OCI-LY3 (cell line): ENCODE measurements at regions not wholly inside any gene's neighbourhood (a gene's known extent, or its start where the extent isn't known, plus 50 kb on each side); places are given as distances from the start of the nearest gene placed in this dataset.

ENCODE experiments used
- H2AFZ ChIP-seq: fragments of 200-600, 300-600 bp; shearing (Covaris generic); 2 replicates; pipeline ENCODE4 v1.6.0; 2014; ENCODE audit warnings: antibody characterized with exemption, low read depth, low read length
- H3K27ac ChIP-seq: fragments of 200-600, 300-600 bp; sonication (generic); 2 replicates; pipeline ENCODE4 v1.5.1; 2014; ENCODE audit warnings: mild to moderate bottlenecking, low read length, moderate library complexity, mixed read lengths
- H3K27me3 ChIP-seq: fragments of 200-600, 300-600 bp; sonication (generic); 2 replicates; pipeline ENCODE4 v1.6.1; 2014; ENCODE audit warnings: low read depth, low read length, mixed read lengths
- H3K36me3 ChIP-seq: fragments of 200-600, 300-600 bp; sonication (generic); replicated peaks from 2 replicates; pipeline ENCODE3; 2014; ENCODE audit warnings: low read depth, low read length, mixed read lengths
- H3K4me1 ChIP-seq: fragments of 300-600, 200-600 bp; sonication (generic); 2 replicates; pipeline ENCODE4 v1.6.1; 2014; ENCODE audit warnings: low read length, mixed read lengths
- H3K4me2 ChIP-seq: fragments of 200-600, 300-600 bp; sonication (generic); 2 replicates; pipeline ENCODE4 v1.6.1; 2014; ENCODE audit warnings: low read length, mixed read lengths
- H3K4me3 ChIP-seq: fragments of 300-600, 200-600 bp; sonication (generic); 2 replicates; pipeline ENCODE4 v1.5.1; 2014; ENCODE audit warnings: antibody characterized with exemption, mild to moderate bottlenecking, low read length, moderate library complexity
- H3K79me2 ChIP-seq: fragments of 300-600, 200-600 bp; shearing (Covaris generic); 2 replicates; pipeline ENCODE4 v1.6.1; 2014; ENCODE audit warnings: mild to moderate bottlenecking, low read length, mixed read lengths
- H3K9ac ChIP-seq: fragments of 300-600, 200-600 bp; shearing (Covaris generic); 2 replicates; pipeline ENCODE4 v1.6.0; 2014; ENCODE audit warnings: mild to moderate bottlenecking, low read length, moderate library complexity
- H3K9me3 ChIP-seq: fragments of 200-600, 300-600 bp; shearing (Covaris generic); 2 replicates; pipeline ENCODE4 v1.6.1; 2014; ENCODE audit warnings: low read length, mixed read lengths; ENCODE audit not compliant: insufficient read depth
- H4K20me1 ChIP-seq: fragments of 200-600, 300-600 bp; sonication (generic); 2 replicates; pipeline ENCODE4 v1.6.1; 2016; ENCODE audit warnings: low read length, mixed read lengths; ENCODE audit not compliant: insufficient read depth
- CTCF ChIP-seq: fragments of 200-600, 300-600 bp; sonication (generic); IDR thresholded peaks from 2 replicates; pipeline ENCODE4 v1.5.1; 2014; ENCODE audit warnings: antibody characterized with exemption, low read length, low read depth
- EZH2phosphoT487 ChIP-seq: fragments of 200-600 bp; shearing (Covaris generic); IDR thresholded peaks from 2 replicates; pipeline ENCODE4 v1.6.1; 2018; ENCODE audit warnings: antibody characterized with exemption, mixed run types, low read depth

GRCh38 chr13:50236898-50237318, 221.7 kb downstream of the KCNRG start:
- no peaks in the 10 kb centered on the region; the same call in 1 of the 2 replicates for H3K27me3 ChIP-seq
- H3K27ac ChIP-seq: peak overlapping the region; percentile 88
- H3K4me2 ChIP-seq: peak overlapping the region; percentile 95
- H2AFZ ChIP-seq: no peak overlapping the region
- peak overlapping the region; percentile 71 for H3K9ac ChIP-seq
- peak overlapping the region; percentile 68 for H3K4me3 ChIP-seq
- H3K36me3 ChIP-seq: peaks cover 4% of the 10 kb centered on the region
- peaks cover 44% of the 10 kb centered on the region for H3K4me1 ChIP-seq
- H4K20me1 ChIP-seq: no peaks in the 10 kb centered on the region
- TF ChIP-seq EZH2phosphoT487 (peak; percentile 89; the same call in 1 of the 2 replicates), CTCF (no peak)
- H3K79me2 ChIP-seq: no peaks in the 10 kb centered on the region
- 0 out of 2 replicates have a peak, but pooled peaks cover 9% of the 10 kb centered on the region for H3K9me3 ChIP-seq

DNA sequence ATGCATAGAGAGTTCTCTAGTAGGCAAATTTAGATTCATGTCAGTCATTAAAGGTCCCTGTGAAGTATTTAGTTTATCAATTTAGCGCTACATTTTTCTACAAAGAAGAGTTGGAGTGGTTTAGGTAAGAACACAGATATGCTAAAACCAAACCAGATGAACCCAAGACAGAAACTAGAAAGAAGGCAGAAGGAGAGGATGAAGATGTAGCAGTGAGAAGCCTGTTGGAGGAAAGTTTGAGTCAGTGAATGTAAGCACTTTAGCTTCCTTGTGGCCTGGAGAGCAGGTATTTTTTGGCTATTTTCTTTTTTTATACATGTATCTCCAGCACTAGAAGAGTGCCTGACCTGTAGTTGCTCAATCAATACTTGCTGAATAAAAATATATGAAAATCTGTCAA, 223.7 kb downstream of the KCNRG start:
- no peaks in the 10 kb centered on the region for H3K79me2 ChIP-seq
- no peak overlapping the region for H2AFZ ChIP-seq
- peaks cover 56% of the 10 kb centered on the region for H3K4me1 ChIP-seq
- H3K4me3 ChIP-seq: no peak overlapping the region
- no peak for TF ChIP-seq EZH2phosphoT487
- no peak for TF ChIP-seq CTCF
- no peaks in the 10 kb centered on the region; the same call in 1 of the 2 replicates for H3K27me3 ChIP-seq
- H3K9me3 ChIP-seq: no peaks in the 10 kb centered on the region
- H3K27ac ChIP-seq: peak overlapping the region; percentile 88; the same call in 1 of the 2 replicates
- H3K36me3 ChIP-seq: no peaks in the 10 kb centered on the region
- H3K4me2 ChIP-seq: peak overlapping the region; percentile 88
- H4K20me1 ChIP-seq: no peaks in the 10 kb centered on the region
- peak overlapping the region; percentile 68; the same call in 1 of the 2 replicates for H3K9ac ChIP-seq

DNA sequence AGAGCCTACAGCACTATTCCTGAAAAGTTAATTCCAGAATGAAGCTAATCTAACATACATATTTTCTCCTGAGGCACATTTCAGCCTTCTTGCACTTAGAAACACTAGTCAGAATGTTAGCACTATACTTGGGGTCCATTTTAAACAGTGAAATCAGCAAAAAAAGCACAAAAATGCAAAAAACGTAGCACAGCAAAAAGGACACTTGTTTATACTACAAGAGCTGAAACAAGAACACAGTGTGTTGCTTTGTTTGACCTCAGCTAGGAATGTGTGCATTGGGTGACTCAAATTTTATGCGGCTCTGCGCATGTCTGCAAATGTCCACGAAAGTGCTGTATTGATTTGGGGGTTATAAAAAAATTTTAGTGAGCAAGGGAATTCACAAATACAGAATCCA, 226.2 kb downstream of the KCNRG start:
- Histone ChIP-seq H3K9ac (no peak overlapping the region), H3K4me3 (no peak overlapping the region), H3K27ac (no peak overlapping the region), H4K20me1 (0 out of 2 replicates have a peak, but pooled peaks cover 3% of the 10 kb centered on the region), H2AFZ (no peak overlapping the region), H3K4me1 (peaks cover 62% of the 10 kb centered on the region), H3K4me2 (no peak overlapping the region), H3K27me3 (peaks cover 1% of the 10 kb centered on the region), H3K36me3 (no peaks in the 10 kb centered on the region), H3K79me2 (no peaks in the 10 kb centered on the region), H3K9me3 (no peaks in the 10 kb centered on the region)
- no peak for TF ChIP-seq CTCF
- TF ChIP-seq EZH2phosphoT487: no peak

GRCh38 chr13:50243931-50244330, 228.7 kb downstream of the KCNRG start:
- Histone ChIP-seq H3K79me2 (no peaks in the 10 kb centered on the region), H3K9me3 (no peaks in the 10 kb centered on the region), H3K4me3 (peak overlapping the region; percentile 51; the same call in 1 of the 2 replicates), H2AFZ (no peak overlapping the region), H3K27me3 (peaks cover 8% of the 10 kb centered on the region), H3K36me3 (no peaks in the 10 kb centered on the region), H4K20me1 (0 out of 2 replicates have a peak, but pooled peaks cover 3% of the 10 kb centered on the region), H3K27ac (peak overlapping the region; percentile 78; the same call in 1 of the 2 replicates), H3K4me2 (peak overlapping the region; percentile 83), H3K9ac (no peak overlapping the region; the same call in 1 of the 2 replicates), H3K4me1 (peaks cover 65% of the 10 kb centered on the region)
- TF ChIP-seq CTCF (no peak), EZH2phosphoT487 (no peak)
